CD14-positive monocyte (primary cell): ENCODE measurements at regions not wholly inside any gene's neighbourhood (a gene's known extent, or its start where the extent isn't known, plus 50 kb on each side); places are given as distances from the start of the nearest gene placed in this dataset.

Experiments used
- DNase-seq, 3 donors: peaks; one replicate each; pipeline ENCODE4 v3.0.0-alpha.2; 2011 to 2022
- H2AFZ ChIP-seq: 2 replicates; pipeline ENCODE4 v1.6.0; 2012; ENCODE audit warnings: mild to moderate bottlenecking, low read depth, low read length, inconsistent platforms; ENCODE audit not compliant: insufficient read depth, poor library complexity, severe bottlenecking
- H3K27ac ChIP-seq, 2 donors: 1 replicate in 1 of 2; 2 replicates in 1 of 2; pipeline ENCODE4 v1.5.1; 2012 to 2013; ENCODE audit warnings: low read length in 2 of 2, control low read depth in 1 of 2, inconsistent platforms in 1 of 2, low read depth in 1 of 2, mild to moderate bottlenecking in 1 of 2
- H3K27me3 ChIP-seq, 2 donors: one replicate each; pipeline versions ENCODE4 v1.6.0 to v1.6.1; 2011 to 2013; ENCODE audit warnings: low read length in 2 of 2; ENCODE audit not compliant: control insufficient read depth in 2 of 2, insufficient read depth in 2 of 2
- H3K36me3 ChIP-seq, 2 donors: replicated peaks in 1 of 2; 1 replicate in 1 of 2; 2 replicates in 1 of 2; pipeline versions ENCODE4 v1.5.1 to v1.6.1; 2012 to 2013; ENCODE audit warnings: low read length in 2 of 2, control low read depth in 1 of 2, inconsistent platforms in 1 of 2, mild to moderate bottlenecking in 1 of 2; ENCODE audit not compliant: insufficient read depth in 2 of 2, control insufficient read depth in 1 of 2
- H3K4me1 ChIP-seq, 2 donors: 1 replicate in 1 of 2; 2 replicates in 1 of 2; pipeline versions ENCODE4 v1.5.1 to v1.6.1; 2012 to 2013; ENCODE audit warnings: low read length in 2 of 2, control low read depth in 1 of 2, inconsistent platforms in 1 of 2, mild to moderate bottlenecking in 1 of 2, moderate library complexity in 1 of 2; ENCODE audit not compliant: insufficient read depth in 2 of 2, control insufficient read depth in 1 of 2
- H3K4me2 ChIP-seq: replicated peaks from 2 replicates; pipeline ENCODE3; 2012; ENCODE audit warnings: low read length, moderate library complexity, mild to moderate bottlenecking; ENCODE audit not compliant: poor library complexity, severe bottlenecking; ENCODE audit errors: extremely low read depth
- H3K4me3 ChIP-seq, 3 experiments: fragments of 200-600 bp in 1 of 3; sonication (generic) in 1 of 3; replicated peaks in 1 of 3; 1 replicate in 2 of 3; 2 replicates in 1 of 3; pipeline ENCODE4 v1.5.1; 2011 to 2013; ENCODE audit warnings: low read length in 3 of 3, mild to moderate bottlenecking in 3 of 3, control low read depth in 2 of 3, low read depth in 2 of 3, inconsistent platforms in 1 of 3, moderate library complexity in 1 of 3
- H3K79me2 ChIP-seq: 2 replicates; pipeline ENCODE4 v1.6.0; 2012; ENCODE audit warnings: mild to moderate bottlenecking, control low read depth, inconsistent platforms, low read length, moderate library complexity; ENCODE audit not compliant: insufficient read depth
- H3K9ac ChIP-seq: 2 replicates; pipeline ENCODE4 v1.6.0; 2017; ENCODE audit warnings: low read length, mild to moderate bottlenecking; ENCODE audit not compliant: insufficient read depth, poor library complexity, severe bottlenecking
- H3K9me3 ChIP-seq, 2 donors: replicated peaks in 1 of 2; 1 replicate in 1 of 2; 2 replicates in 1 of 2; pipeline versions ENCODE4 v1.5.1 to v1.6.1; 2012 to 2013; ENCODE audit warnings: low read length in 2 of 2, control low read depth in 1 of 2; ENCODE audit not compliant: control insufficient read depth in 1 of 2, insufficient read depth in 1 of 2
- H4K20me1 ChIP-seq: 2 replicates; pipeline ENCODE4 v1.6.0; 2012; ENCODE audit warnings: mild to moderate bottlenecking, low read length, control low read depth, moderate library complexity; ENCODE audit not compliant: insufficient read depth
- H3K27ac Mint-ChIP-seq, 7 donors: one replicate each; pipeline ENCODE4 v1.8.0; 2020; ENCODE audit warnings: mild to moderate bottlenecking in 7 of 7, mixed read lengths in 7 of 7, moderate library complexity in 6 of 7, inconsistent platforms in 2 of 7
- H3K27me3 Mint-ChIP-seq, 3 donors: one replicate each; pipeline ENCODE4 v1.8.0; 2021 to 2022; ENCODE audit warnings: low read depth in 3 of 3, mild to moderate bottlenecking in 3 of 3, mixed read lengths in 3 of 3, moderate library complexity in 3 of 3, inconsistent platforms in 1 of 3
- H3K36me3 Mint-ChIP-seq, 2 donors: one replicate each; pipeline ENCODE4 v1.8.0; 2020; ENCODE audit warnings: mixed read lengths in 2 of 2, inconsistent platforms in 1 of 2, mild to moderate bottlenecking in 1 of 2
- H3K4me1 Mint-ChIP-seq: one replicate; pipeline ENCODE4 v1.8.0; 2020; ENCODE audit warnings: mild to moderate bottlenecking, mixed read lengths
- H3K4me3 Mint-ChIP-seq, 2 donors: one replicate each; pipeline ENCODE4 v1.8.0; 2020; ENCODE audit warnings: mild to moderate bottlenecking in 2 of 2, mixed read lengths in 2 of 2, moderate library complexity in 1 of 2
- H3K9me3 Mint-ChIP-seq, 7 donors: one replicate each; pipeline ENCODE4 v1.8.0; 2020 to 2022; ENCODE audit warnings: mixed read lengths in 7 of 7, mild to moderate bottlenecking in 6 of 7, moderate library complexity in 6 of 7, inconsistent platforms in 2 of 7
- CTCF ChIP-seq: fragments of 200-600 bp; IDR thresholded peaks from one replicate; pipeline ENCODE4 v1.8.0; 2022; ENCODE audit warnings: antibody characterized with exemption, mild to moderate bottlenecking
- WGBS: methylation state at CpG from one replicate; pipeline ENCODE4 v1.1.5; 2013; ENCODE audit warnings: missing lambda C conversion rate; ENCODE audit not compliant: insufficient coverage; 5-methylcytosine and 5-hydroxymethylcytosine counted together
- intact Hi-C, 2 donors: fragments of 100-400 bp; cut with micrococcal nuclease; formaldehyde crosslinking; loops; one replicate each; pipeline versions ENCODE4 v1.15.0 to v1.15.1; 2023

GRCh38 chr6:169069356-169069755 is 184.3 kb downstream of the THBS2 start:
- H4K20me1 ChIP-seq = no peaks in the 10 kb centered on the region
- no peaks in the 10 kb centered on the region for H3K27me3 ChIP-seq
- H3K4me1 ChIP-seq = no peaks in the 10 kb centered on the region
- H3K36me3 ChIP-seq = no peaks in the 10 kb centered on the region
- no peak overlapping the region for H3K9ac ChIP-seq
- H2AFZ ChIP-seq = no peak overlapping the region
- intact Hi-C loops = no loop called here
- Mint-ChIP-seq H3K27me3 (peaks cover 0 to 2% (median 0%) of the 10 kb centered on the region in 3 donors), H3K27ac (no peak overlapping the region), H3K4me1 (no peaks in the 10 kb centered on the region), H3K4me3 (no peak overlapping the region), H3K9me3 (peaks cover 12 to 26% (median 20%) of the 10 kb centered on the region in 7 donors), H3K36me3 (no peaks in the 10 kb centered on the region)
- WGBS = 95% methylated on average over 3 of the region's 7 CpGs
- no peak for DNase-seq
- H3K4me2 ChIP-seq = no peak overlapping the region
- H3K9me3 ChIP-seq = peaks cover 11 to 22% of the 10 kb centered on the region in 2 donors
- H3K27ac ChIP-seq = no peak overlapping the region
- no peak overlapping the region for H3K4me3 ChIP-seq
- TF ChIP-seq CTCF = no peak
- H3K79me2 ChIP-seq = no peaks in the 10 kb centered on the region

- 93% methylated on average over 6 of the region's 7 CpGs for whole genome bisulfite sequencing
- Histone ChIP-seq H3K4me3 (no peak overlapping the region), H3K4me1 (no peaks in the 10 kb centered on the region), H2AFZ (no peak overlapping the region), H4K20me1 (no peaks in the 10 kb centered on the region), H3K4me2 (no peak overlapping the region), H3K9me3 (peaks cover 4 to 15% of the 10 kb centered on the region in 2 donors), H3K79me2 (no peaks in the 10 kb centered on the region), H3K27me3 (no peaks in the 10 kb centered on the region), H3K27ac (no peak overlapping the region), H3K9ac (no peak overlapping the region), H3K36me3 (no peaks in the 10 kb centered on the region)
- no peaks in the 10 kb centered on the region for H3K36me3 Mint-ChIP-seq
- no peak for TF ChIP-seq CTCF
- no peak overlapping the region for H3K27ac Mint-ChIP-seq
- no peak for DNase-seq
- no peak overlapping the region for H3K4me3 Mint-ChIP-seq
- intact Hi-C loops = no loop called here
- H3K4me1 Mint-ChIP-seq = no peaks in the 10 kb centered on the region
- H3K27me3 Mint-ChIP-seq = peaks cover 0 to 4% (median 2%) of the 10 kb centered on the region in 3 donors
- peaks cover 3 to 20% (median 12%) of the 10 kb centered on the region in 7 donors for H3K9me3 Mint-ChIP-seq
Measured at GRCh38 chr6:169064194-169064593, 189.5 kb downstream of the THBS2 start.
